Panc1 (cell line): ENCODE measurements at regions not wholly inside any gene's neighbourhood (a gene's known extent, or its start where the extent isn't known, plus 50 kb on each side); places are given as distances from the start of the nearest gene placed in this dataset.

ENCODE experiments used
- ATAC-seq: fragments of 200-7000 bp; cut with Tn5 transposase; 2 replicates; pipeline ENCODE4 v1.9.1; 2020; ENCODE audit warnings: mild to moderate bottlenecking, moderate library complexity
- BruUV-seq: library from RNA; stranded (reverse); fragments of 400-500 nt; replicated peaks from 2 replicates; lab custom pipeline; 2021; lab: Mats Ljungman, UMichigan
- CTCF ChIA-PET: fragments of 300-600 bp; sonication (Branson Sonifier 250); formaldehyde crosslinking; loops from one replicate; lab custom pipeline; 2022; ENCODE audit warnings: antibody characterized with exemption; lab: Charles Lee
- POLR2A ChIA-PET: fragments of 300-600 bp; sonication (Branson Sonifier 250); formaldehyde crosslinking; loops from one replicate; lab custom pipeline; 2022; ENCODE audit warnings: antibody characterized with exemption; lab: Charles Lee
- DNase-seq: peaks from one replicate; pipeline ENCODE4 v3.0.0-alpha.2; 2010; ENCODE audit warnings: low read depth, low spot score
- H3K27ac ChIP-seq: 2 replicates; pipeline ENCODE4 v1.5.1; 2011; ENCODE audit warnings: mild to moderate bottlenecking, low read length, inconsistent platforms
- H3K27me3 ChIP-seq: fragments of 200-500 bp; sonication (Bioruptor generic); 2 replicates; pipeline ENCODE4 v1.6.0; 2014; ENCODE audit warnings: low read length, inconsistent platforms; ENCODE audit not compliant: control insufficient read depth, insufficient read depth
- H3K36me3 ChIP-seq: fragments of 200-500 bp; sonication (Bioruptor generic); 2 replicates; pipeline ENCODE4 v1.5.1; 2014; ENCODE audit warnings: inconsistent platforms, mild to moderate bottlenecking, low read length, moderate library complexity; ENCODE audit not compliant: control insufficient read depth, insufficient read depth
- H3K4me1 ChIP-seq: 2 replicates; pipeline ENCODE4 v1.5.1; 2011; ENCODE audit warnings: inconsistent platforms, mild to moderate bottlenecking, low read length, moderate library complexity; ENCODE audit not compliant: control insufficient read depth, insufficient read depth
- H3K4me3 ChIP-seq, 2 experiments: 2 replicates each; pipeline ENCODE4 v1.5.1; 2011 to 2012; ENCODE audit warnings: low read depth in 2 of 2, low read length in 2 of 2, mild to moderate bottlenecking in 2 of 2, inconsistent platforms in 1 of 2, moderate library complexity in 1 of 2
- H3K9me3 ChIP-seq: fragments of 200-500 bp; sonication (Bioruptor generic); 2 replicates; pipeline ENCODE4 v1.5.1; 2014; ENCODE audit warnings: low read depth, mild to moderate bottlenecking, inconsistent platforms, low read length, moderate library complexity; ENCODE audit not compliant: control insufficient read depth, insufficient read depth
- CTCF ChIP-seq: fragments of 450-650 bp; IDR thresholded peaks from 2 replicates; pipeline ENCODE4 v1.5.1; 2017; ENCODE audit warnings: mild to moderate bottlenecking
- POLR2AphosphoS5 ChIP-seq: IDR thresholded peaks from 2 replicates; pipeline ENCODE4 v1.6.1; 2012; ENCODE audit warnings: mild to moderate bottlenecking, low read depth, low read length, moderate library complexity
- REST ChIP-seq, 2 experiments: IDR thresholded peaks; 2 replicates each; pipeline ENCODE4 v1.6.1; 2011 to 2012; ENCODE audit warnings: low read depth in 2 of 2, control low read depth in 1 of 2, low read length in 1 of 2, mild to moderate bottlenecking in 1 of 2, moderate library complexity in 1 of 2; ENCODE audit not compliant: insufficient read depth in 1 of 2
- SIN3A ChIP-seq: IDR thresholded peaks from 2 replicates; pipeline ENCODE4 v1.6.1; 2012; ENCODE audit warnings: low read depth, mild to moderate bottlenecking, low read length, moderate library complexity, borderline replicate concordance; ENCODE audit not compliant: insufficient read depth
- TCF7L2 ChIP-seq: IDR thresholded peaks from 2 replicates; pipeline ENCODE4 v1.6.1; 2011; ENCODE audit warnings: mild to moderate bottlenecking, low read depth, low read length, inconsistent platforms
- in situ Hi-C: cut with HindIII; loops from 2 replicates; pipeline ENCODE4 v1.10.0; 2016; ENCODE audit warnings: low sequenced_read_pairs, low pct_unique_long_range_greater_than_20kb
- intact Hi-C: fragments of 100-400 bp; cut with micrococcal nuclease; formaldehyde crosslinking; loops from one replicate; pipeline ENCODE4 v1.10.0; 2022; ENCODE audit not compliant: unreplicated experiment

GRCh38 chr20:12337601-12338000 is 419.9 kb downstream of the BTBD3 start:
- H3K27me3 ChIP-seq: no peaks in the 10 kb centered on the region
- H3K9me3 ChIP-seq: no peaks in the 10 kb centered on the region
- no peak overlapping the region for H3K27ac ChIP-seq
- TF ChIP-seq POLR2AphosphoS5: no peak
- no peak for TF ChIP-seq TCF7L2
- no peak for TF ChIP-seq SIN3A
- TF ChIP-seq CTCF: no peak
- no peak for TF ChIP-seq REST (IDR thresholded peaks at IDR 0.05; ENCODE audit: insufficient read depth in 1 of 2, low read depth in 2 of 2, low read length in 1 of 2)
- no peaks in the 10 kb centered on the region for H3K36me3 ChIP-seq
- DNase-seq: no peak
- ChIA-PET POLR2A (no interaction called here), CTCF (no interaction called here)
- BruUV-seq: no TSS peak
- H3K4me1 ChIP-seq: no peaks in the 10 kb centered on the region
- no peak overlapping the region for H3K4me3 ChIP-seq
- in situ Hi-C loops: no loop called here
- ATAC-seq: no peak
- intact Hi-C loops: no loop called here

GRCh38 chr20:12345978-12346377 is 428.3 kb downstream of the BTBD3 start:
- intact Hi-C loops (no loop called here), in situ Hi-C loops (no loop called here)
- Histone ChIP-seq H3K4me1 (no peaks in the 10 kb centered on the region), H3K9me3 (no peaks in the 10 kb centered on the region), H3K27ac (no peak overlapping the region), H3K4me3 (no peak overlapping the region), H3K36me3 (no peaks in the 10 kb centered on the region), H3K27me3 (no peaks in the 10 kb centered on the region)
- no TSS peak for BruUV-seq
- ChIA-PET POLR2A (no interaction called here), CTCF (no interaction called here)
- ATAC-seq: no peak
- TF ChIP-seq CTCF (no peak), SIN3A (no peak), POLR2AphosphoS5 (no peak), TCF7L2 (no peak), REST (IDR thresholded peaks at IDR 0.05; ENCODE audit: insufficient read depth in 1 of 2, low read depth in 2 of 2, low read length in 1 of 2) (no peak)
- no peak for DNase-seq
